BE2C (cell line): ENCODE measurements at regions not wholly inside any gene's neighbourhood (a gene's known extent, or its start where the extent isn't known, plus 50 kb on each side); places are given as distances from the start of the nearest gene placed in this dataset.

Source experiments
- DNase-seq: peaks from one replicate; pipeline ENCODE4 v3.0.0-alpha.2; 2020
- H3K27me3 ChIP-seq: fragments of 250-450 bp; sonication (Bioruptor Pico); 2 replicates; pipeline ENCODE4 v1.5.1; 2020; ENCODE audit warnings: mild to moderate bottlenecking
- H3K36me3 ChIP-seq: fragments of 250-450 bp; sonication (Bioruptor Pico); 2 replicates; pipeline ENCODE4 v1.5.1; 2020; ENCODE audit warnings: mild to moderate bottlenecking
- H3K4me1 ChIP-seq: fragments of 250-450 bp; sonication (Bioruptor Pico); 2 replicates; pipeline ENCODE4 v1.5.1; 2020
- H3K4me3 ChIP-seq: 2 replicates; pipeline ENCODE4 v1.5.1; 2011; ENCODE audit warnings: low read depth, low read length
- H3K9me3 ChIP-seq: fragments of 250-450 bp; sonication (Bioruptor Pico); 2 replicates; pipeline ENCODE4 v1.5.1; 2020
- CTCF ChIP-seq: IDR thresholded peaks from 2 replicates; pipeline ENCODE4 v1.5.1; 2012; ENCODE audit warnings: mild to moderate bottlenecking, low read depth, low read length

GRCh38 chr7:25897261-25897782 is 254.7 kb upstream of the NFE2L3 start:
- no peak for TF ChIP-seq CTCF
- no peak for DNase-seq
- Histone ChIP-seq H3K4me3 (no peak overlapping the region), H3K36me3 (no peaks in the 10 kb centered on the region), H3K4me1 (no peaks in the 10 kb centered on the region), H3K27me3 (peaks cover 59% of the 10 kb centered on the region), H3K9me3 (no peaks in the 10 kb centered on the region)

GRCh38 chr7:25900245-25900644 is 251.8 kb upstream of the NFE2L3 start:
- Histone ChIP-seq H3K4me3 (no peak overlapping the region), H3K36me3 (no peaks in the 10 kb centered on the region), H3K4me1 (no peaks in the 10 kb centered on the region), H3K27me3 (peaks cover 73% of the 10 kb centered on the region), H3K9me3 (no peaks in the 10 kb centered on the region)
- TF ChIP-seq CTCF = no peak
- no peak for DNase-seq

- Histone ChIP-seq H3K4me1 (no peaks in the 10 kb centered on the region), H3K9me3 (no peaks in the 10 kb centered on the region), H3K4me3 (no peak overlapping the region), H3K27me3 (peaks cover 74% of the 10 kb centered on the region), H3K36me3 (no peaks in the 10 kb centered on the region)
- DNase-seq = no peak
- no peak for TF ChIP-seq CTCF
Observed at GRCh38 chr7:25900877-25901276, 251.1 kb upstream of the NFE2L3 start.

- no peak for TF ChIP-seq CTCF
- Histone ChIP-seq H3K9me3 (no peaks in the 10 kb centered on the region), H3K4me1 (no peaks in the 10 kb centered on the region), H3K36me3 (no peaks in the 10 kb centered on the region), H3K4me3 (no peak overlapping the region), H3K27me3 (peaks cover 72% of the 10 kb centered on the region)
- DNase-seq = no peak
Observed at GRCh38 chr7:25901658-25902057, 250.3 kb upstream of the NFE2L3 start.

DNA sequence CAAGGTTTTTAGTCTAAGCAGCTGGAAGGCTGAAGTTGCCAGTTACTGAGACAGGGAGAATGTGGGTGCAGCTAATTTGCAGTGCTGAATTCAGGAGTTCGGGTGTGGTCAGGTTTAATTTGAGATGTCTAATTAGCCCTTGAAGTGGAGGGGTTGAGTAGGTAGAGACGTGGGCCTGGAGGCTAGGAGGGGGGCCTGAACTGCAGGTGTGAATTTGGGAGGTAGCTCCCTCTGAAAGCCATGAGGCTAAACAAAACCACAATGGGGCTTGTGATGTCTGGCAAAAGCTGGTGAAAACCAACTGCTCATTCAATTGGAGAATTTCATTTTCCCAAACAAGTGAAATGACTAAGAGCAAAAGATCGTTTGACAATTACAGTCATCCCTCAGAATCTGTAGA is 246.0 kb upstream of the NFE2L3 start:
- H3K27me3 ChIP-seq = peaks cover 55% of the 10 kb centered on the region
- no peak overlapping the region for H3K4me3 ChIP-seq
- no peak for DNase-seq
- no peaks in the 10 kb centered on the region for H3K9me3 ChIP-seq
- no peak for TF ChIP-seq CTCF
- H3K36me3 ChIP-seq = no peaks in the 10 kb centered on the region
- H3K4me1 ChIP-seq = no peaks in the 10 kb centered on the region

- Histone ChIP-seq H3K4me3 (no peak overlapping the region), H3K9me3 (no peaks in the 10 kb centered on the region), H3K36me3 (no peaks in the 10 kb centered on the region), H3K4me1 (no peaks in the 10 kb centered on the region), H3K27me3 (peaks cover 51% of the 10 kb centered on the region)
- no peak for DNase-seq
- TF ChIP-seq CTCF = no peak
Observed at GRCh38 chr7:25906760-25907159, 245.2 kb upstream of the NFE2L3 start.
